ENCODE measurements at regions not wholly inside any gene's neighbourhood (a gene's known extent, or its start where the extent isn't known, plus 50 kb on each side); places are given as distances from the start of the nearest gene placed in this dataset.

DNA sequence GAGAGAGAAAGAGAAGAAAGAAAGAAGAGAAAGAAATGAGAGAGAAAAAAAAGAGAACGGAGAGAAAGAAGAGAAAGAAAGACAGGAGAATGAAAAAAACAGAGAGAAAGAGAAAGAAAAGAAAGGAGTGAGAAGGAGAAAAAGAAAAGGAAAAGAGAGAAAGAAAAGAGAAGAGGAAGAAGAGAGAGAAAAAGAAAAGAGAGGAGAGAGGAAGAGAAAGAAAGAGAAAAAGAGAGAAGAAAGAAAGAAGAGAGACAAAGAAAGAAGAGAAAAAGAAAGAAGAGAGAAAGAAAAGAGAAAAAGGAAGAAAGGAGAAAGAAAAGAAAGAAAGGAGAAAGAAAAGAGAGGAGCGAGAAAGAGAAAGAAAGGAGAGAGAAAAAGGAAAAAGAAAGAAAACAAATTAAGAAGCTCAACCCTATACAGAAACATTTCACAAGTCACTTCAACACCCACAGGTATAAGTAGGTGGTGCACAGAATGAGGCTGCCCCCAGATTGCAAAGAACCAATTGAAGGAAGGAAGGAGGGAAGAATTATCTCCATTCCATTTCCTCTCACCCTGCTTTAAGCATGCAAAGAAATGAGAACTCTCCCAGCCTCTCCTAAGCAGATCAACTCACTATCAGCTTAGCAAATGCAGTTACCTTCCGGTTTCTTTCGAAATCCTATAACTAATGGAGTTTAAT lies 98.8 kb upstream of the CACNA1A start:
- DNase-seq (ENCODE audit: low spot score) = no peak

DNA sequence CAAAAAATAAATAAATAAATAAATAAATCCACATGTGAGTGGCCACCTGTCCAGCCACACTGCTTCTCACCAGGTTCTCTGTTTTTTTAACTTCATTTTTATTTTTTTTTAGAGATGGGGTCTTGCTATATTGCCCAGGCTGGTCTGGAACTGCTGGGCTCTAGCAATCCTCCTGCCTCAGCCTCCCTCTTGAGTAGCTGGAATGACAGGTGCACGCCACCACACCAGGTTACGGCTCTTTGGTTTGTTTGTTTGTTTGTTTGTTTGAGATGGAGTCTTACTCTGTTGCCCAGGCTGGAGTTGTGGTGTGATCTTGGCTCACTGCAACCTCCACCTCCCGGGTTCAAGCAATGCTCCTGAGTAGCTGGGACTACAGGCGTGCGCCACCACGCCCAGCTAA lies 94.5 kb upstream of the CACNA1A start:
- no peak for DNase-seq (ENCODE audit: low spot score)

DNA sequence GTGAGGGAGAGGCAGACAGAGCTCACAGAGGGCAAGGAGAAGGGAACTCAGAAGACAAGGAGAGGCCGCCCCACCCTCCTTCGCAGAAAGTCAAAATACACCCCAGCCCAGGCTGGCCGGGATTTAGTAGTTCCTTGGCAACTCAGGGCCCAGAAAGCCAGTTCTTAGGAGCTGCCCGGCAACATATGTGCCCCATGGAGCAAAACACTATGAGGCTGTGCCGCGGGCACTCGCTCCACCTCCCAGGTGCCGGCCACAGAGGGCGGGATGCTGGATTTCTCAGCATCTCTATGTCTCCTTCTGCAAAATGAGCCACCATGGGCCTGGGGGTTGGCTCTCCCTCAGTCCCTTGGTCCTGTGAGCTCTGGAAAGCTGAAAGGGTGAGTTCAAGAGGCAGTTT lies 93.8 kb upstream of the CACNA1A start:
- DNase-seq (ENCODE audit: low spot score) = no peak

DNA sequence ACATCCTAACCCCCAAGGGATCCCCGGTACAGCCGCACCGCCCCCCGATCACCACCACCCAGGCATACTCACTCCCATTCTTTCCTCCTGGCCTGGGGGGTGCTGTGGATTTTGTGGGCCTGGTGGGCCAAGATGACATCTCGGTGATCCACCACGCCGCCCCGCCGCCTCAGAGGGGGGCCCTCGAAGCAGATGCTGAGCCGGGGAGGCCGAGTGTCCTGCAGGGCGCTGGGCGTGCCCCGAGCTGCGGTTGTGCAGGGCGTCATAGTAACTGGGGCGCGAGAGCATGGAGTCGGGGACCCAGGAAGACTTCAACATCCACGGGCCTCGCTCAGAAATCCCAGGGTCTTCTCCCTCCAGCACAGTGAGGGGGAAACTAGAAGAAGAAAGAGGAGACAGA lies 93.4 kb upstream of the CACNA1A start:
- no peak for DNase-seq (ENCODE audit: low spot score)

DNA sequence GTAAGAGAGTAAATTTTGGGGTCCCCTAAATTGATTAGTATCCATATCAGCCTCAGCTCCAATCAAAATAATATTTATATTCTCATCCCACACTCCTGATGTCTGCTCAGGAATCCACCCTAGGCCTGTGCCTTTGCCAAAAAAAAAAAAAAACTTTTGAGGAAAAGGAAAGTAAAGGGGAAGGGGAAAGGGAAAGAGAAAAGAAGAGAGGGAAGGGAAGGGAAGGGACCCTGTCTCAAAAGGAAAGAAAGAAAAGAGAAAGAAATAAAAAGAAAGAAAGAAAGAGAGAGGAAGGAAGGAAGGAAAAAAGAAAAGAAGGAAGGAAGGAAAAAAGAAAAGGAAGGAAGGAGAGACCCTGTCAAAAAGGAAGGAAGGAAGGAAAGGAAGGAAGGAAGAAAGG lies 91.8 kb upstream of the CACNA1A start:
- DNase-seq (ENCODE audit: low spot score) = no peak

DNA sequence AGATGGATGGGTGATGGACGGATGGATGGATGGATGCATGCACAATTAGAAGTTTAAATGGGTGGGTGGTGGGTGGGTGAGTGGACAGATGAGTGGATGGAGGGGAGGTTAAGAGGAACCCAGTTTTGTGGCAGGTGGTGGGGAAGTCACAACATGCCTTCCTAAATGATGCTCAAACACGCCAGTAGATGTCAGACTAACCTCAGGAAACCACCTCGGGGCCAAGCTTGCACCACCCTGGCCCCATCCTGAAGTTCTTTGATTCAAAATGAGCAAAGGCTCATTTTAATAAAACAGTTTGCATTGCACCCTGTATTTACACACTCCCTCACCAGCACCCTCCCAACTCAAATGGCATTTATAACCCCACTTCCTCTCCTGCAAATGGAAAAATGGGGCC lies 91.4 kb upstream of the CACNA1A start:
- DNase-seq (ENCODE audit: low spot score) = peak; percentile 68

DNA sequence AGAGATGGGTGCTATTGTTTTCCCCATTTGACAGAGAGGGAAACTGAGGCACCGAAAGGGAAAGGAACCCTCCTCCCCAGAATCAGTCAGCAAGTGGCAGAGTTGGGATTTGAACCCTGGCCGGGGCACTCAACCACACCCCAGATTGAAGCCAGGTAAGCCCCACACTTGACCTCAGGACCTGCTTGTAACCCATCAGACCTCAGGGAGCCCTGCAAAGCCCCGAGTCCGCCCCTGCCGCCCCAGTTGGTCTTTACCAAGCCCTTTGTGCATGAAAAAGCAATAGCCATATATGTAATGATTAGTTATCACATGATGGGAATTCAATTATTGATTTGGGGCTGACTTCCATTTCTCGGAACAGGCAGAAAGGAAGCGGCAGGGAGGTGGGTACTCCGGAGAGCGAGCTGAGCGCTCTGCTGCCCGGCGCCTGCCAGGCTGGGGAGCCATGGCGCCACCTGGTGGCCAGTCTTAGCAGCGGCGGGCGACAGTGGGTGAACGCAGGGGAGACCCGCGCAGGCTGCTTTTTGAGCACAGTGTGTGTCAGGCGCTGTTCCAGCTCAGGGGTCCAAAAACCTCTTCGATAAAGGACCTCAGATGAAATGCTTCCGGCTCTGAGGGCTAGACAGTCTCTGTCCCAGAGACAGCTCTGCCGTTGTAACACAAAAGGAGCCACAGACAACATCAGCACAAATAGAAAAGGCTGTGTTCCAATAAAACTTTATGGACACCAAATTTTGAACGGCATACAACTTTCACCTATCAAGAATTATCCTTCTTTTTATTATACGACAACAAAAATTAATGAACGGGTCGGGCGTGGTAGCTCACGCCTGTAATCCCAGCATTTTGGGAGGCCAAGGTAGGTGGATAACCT lies 82.9 kb upstream of the CACNA1A start:
- peak; percentile 19 for DNase-seq (ENCODE audit: low spot score)

DNA sequence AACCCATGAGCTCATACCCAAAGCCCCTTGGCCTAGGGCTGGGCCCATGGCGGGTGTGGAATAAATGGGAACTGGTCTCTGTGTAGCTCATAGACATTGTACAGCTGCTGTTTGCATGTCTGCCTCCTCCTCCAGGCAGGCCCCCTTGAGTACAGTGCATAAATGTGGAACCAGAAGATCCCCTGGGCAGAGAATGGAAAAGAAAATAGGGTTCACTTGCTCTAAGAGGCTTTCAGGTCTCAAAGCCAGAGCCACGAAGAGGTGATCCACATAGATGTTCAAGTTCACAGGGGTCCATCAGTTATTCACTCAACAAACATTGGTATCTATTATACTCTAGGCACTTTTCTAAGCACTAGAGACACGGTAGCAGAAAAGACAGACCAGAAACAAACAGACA lies 79.2 kb upstream of the CACNA1A start:
- no peak for DNase-seq (ENCODE audit: low spot score)

DNA sequence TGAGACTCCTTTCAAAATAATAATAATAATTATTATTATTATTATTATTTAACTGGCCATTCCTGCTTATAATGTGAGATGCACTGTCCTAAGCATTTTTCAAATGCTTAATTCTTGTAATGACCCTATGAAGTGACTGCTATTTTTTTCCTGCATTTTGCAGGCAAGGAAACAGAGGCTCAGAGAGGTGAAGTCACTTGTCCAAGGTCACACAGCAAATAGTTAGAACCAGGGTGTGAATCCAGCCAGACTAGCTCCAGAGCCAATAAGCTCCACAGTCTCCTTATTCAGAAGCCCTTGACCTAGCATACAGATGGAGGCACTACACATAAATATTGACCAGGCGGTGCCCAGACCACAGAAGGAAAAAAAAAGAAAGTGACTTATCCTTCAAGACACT lies 77.5 kb upstream of the CACNA1A start:
- DNase-seq (ENCODE audit: low spot score) = no peak

DNA sequence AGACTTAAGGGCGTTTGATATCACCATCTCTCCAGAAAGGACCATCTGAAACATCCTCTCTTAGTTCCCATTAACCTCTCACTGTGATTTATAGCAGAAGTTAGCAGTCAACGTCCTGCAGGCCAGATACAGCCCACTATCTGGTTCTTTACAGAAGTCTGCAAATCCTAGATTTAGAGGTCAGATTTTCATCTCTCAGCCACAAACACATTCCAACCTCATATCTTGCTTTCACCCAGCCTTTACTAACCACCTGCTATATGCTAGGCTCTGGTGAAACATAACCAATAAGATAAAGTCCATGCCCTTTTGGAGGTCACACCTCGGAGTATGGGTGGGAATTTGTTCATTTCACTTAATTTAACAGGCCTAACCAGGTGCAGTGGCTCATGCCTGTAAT lies 76.8 kb upstream of the CACNA1A start:
- no peak for DNase-seq (ENCODE audit: low spot score)

DNA sequence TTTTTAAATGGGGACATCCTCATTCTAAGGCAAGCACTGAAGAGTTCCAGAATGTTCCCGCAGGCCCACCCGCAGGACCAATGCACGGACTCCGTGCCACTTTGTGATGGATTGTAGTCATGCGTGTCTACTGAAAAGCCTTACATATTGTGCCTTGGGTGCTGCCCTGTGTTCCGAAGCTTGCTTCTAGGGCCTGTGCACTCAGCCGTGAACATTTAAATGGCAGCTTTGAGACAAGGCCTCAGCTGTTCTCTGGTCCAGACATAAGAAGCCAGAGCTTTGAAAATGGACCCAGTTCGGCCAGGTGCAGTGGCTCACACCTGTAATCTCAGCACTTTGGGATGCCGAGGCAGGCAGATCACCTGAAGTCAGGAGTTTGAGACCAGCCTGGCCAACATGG lies 75.3 kb upstream of the CACNA1A start:
- no peak for DNase-seq (ENCODE audit: low spot score)

DNA sequence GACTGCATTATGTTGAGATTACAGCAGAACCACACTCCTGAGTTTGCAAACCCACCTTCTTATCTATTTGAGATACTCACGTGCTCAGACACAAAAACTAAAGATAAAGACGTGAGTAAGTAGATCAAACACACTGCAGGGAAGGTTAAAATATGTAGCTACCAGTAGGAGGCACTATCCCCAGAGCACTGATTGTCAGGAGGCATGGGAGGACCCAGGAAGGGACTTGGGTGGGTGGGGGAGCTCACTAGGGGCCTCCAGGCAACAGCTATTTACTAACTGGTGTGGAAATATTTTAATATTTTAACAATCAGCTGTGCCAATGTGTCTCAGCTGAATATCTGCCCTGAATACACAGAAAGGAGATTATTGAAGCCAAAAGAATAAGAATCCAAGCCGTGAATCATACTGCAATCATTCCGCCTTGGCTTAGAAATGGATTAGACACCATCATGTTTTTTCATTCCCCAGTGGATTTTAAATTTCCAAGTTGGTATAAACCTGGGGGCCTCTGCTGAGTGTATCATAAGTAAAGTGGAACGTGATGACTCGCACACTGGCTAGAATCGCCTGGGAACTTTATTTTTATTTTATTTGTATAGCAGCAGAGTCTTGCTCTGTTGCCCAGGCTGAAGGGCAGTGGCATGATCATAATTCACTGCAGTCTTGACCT lies 73.2 kb upstream of the CACNA1A start:
- no peak for DNase-seq (ENCODE audit: low spot score)

DNA sequence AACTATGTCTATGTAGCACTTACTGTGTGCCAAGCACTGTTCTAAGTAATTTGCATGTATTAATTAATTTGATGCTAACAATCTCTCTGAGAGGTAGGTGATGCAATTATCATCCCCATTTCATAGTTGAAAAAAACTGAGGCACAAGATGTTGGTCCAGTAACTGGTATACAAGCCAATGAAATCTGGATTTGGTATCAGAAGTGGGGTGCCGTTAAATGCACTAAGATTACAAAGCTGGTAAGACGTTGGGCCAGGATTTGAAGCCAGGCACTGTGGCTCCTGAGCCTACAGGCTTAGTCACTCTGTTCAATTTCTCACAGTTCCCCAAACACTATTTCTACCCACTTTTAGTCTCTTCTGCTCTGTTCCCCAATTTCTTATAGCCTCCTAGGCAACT lies 70.4 kb upstream of the CACNA1A start:
- no peak for DNase-seq (ENCODE audit: low spot score)

DNA sequence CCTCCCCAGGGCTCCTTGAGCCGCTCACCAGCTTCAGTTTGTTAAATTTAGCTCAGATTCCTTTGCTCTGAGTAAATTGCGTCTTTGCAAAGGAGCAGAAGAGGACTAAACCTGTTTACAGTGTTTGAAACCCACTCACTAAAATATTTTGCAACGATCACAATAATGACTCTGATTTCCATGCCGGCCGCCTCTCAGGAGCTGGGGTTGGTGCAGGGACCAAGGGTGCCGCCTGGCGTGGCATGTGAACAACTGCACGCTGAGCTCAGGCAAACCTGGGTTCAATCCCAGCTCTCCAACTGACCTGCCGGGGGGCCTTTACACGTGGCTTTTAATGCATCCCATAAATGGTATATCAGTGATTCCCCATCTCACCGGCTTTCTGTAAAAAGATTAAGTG lies 68.7 kb upstream of the CACNA1A start:
- no peak for DNase-seq (ENCODE audit: low spot score)

DNA sequence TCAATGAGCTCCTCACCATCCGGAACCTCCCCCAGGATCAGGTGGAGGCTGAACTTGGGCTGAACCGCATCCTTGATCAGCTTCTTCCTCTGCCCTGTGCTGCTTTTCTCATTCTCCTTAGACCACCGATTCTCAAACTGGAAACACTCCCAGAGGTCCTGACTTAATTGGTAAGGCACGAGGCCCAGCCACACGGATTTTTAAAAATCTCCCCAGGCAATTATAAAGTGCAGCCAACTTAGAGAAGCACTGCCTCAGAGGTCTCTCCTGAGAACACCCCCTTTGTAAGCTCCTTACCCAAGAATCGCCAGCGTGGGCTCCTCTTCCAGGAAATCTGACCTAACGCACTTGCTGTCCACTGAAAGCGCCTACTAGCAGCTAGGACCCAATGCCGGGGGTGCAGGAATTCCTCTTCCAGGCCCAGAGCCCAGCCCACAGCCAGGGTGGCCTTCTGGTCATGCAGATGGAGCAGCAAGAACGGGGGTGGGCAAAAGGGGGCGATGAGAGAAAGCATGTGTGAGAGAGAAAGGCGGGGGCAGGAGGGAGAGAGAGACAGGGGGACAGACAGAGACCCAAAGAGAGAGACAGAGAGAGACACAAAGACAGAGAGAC lies 66.9 kb upstream of the CACNA1A start:
- DNase-seq (ENCODE audit: low spot score) = no peak

DNA sequence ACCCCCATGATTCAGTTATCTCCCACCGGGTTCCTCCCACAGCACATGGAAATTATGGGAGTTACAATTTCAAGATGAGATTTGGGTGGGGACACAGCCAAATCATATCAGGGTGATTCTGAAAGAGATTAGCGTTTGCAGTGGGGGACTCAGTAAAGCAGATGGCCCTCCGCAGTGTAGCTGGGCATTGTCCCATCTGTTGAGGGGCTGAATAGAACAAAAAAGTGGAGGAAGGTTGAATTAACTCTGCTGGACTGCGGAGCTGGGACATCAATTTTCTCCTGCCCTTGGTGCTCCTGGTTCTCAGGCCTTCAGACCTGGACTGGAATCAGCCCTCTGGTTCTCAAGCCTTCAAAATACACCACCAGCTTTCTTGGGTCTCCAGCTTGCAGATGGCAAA lies 55.2 kb upstream of the CACNA1A start:
- DNase-seq (ENCODE audit: low spot score) = no peak

DNA sequence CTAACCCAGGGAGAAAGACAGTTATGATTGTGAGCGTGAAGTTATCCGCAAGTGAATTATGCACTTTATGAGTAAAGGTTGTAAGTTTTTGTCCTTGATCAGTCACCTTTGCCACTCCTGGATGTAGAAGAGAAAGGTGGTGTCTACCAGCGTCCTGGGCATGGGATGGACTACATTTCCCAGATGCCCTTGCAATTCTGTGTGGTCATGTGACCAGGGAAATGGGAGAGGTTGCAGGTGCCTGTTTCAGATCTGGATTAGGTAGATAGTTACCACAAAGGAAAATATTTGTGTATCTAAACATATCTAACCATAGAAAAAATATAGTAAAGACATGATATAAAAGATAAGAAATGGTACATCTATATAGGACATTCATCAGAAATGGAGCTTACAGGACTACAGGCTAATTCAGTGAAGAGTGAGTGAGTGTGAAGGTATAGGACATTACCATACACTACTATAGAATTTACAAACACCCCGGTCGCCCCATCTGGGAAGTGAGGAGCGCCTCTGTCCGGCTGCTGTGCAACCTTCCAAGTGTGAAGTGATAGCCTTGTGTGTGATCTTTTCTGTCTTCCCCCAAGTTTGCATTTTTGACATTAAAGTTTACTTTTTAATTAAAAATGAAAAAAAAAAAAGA lies 51.6 kb upstream of the CACNA1A start:
- DNase-seq (ENCODE audit: low spot score) = no peak

DNA sequence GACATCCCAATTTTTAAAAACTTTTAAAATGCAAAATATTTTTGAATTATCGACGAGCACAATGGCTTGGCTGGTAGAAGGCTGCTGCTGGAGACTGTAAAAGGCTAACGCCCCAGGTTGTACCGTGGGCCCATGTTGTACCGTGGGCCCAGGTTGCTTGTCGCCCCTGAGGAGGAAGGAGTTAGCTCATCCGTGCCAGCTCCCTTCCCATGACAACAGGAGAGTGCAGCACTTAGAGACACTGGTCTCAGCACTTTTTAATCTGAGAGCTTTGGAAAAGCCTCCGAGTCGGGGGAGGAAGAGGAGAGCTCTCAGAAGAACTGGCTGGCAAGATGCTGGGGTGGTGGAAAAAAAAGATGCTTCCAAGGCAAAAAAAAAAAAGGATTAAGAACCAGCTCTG lies 50.3 kb upstream of the CACNA1A start:
- DNase-seq (ENCODE audit: low spot score) = no peak
